A549 (cell line): ENCODE measurements at regions not wholly inside any gene's neighbourhood (a gene's known extent, or its start where the extent isn't known, plus 50 kb on each side); places are given as distances from the start of the nearest gene placed in this dataset.

Experiments
- ATAC-seq, 2 experiments: fragments of 200-7000 bp in 1 of 2; fragments of >200 bp in 1 of 2; cut with Nextera tagmentation in 1 of 2; cut with Tn5 transposase in 1 of 2; 3 replicates each; pipeline versions ENCODE4 v1.8.0 to v1.9.1; 2018 to 2020; ENCODE audit warnings: mild to moderate bottlenecking in 1 of 2, moderate library complexity in 1 of 2
- CTCF ChIA-PET: fragments of 300-600 bp; sonication (Branson Sonifier 250); formaldehyde crosslinking; extraction: SDS; loops from one replicate; lab custom pipeline; 2021; ENCODE audit warnings: antibody characterized with exemption, inconsistent platforms; lab: Yijun Ruan, JAX
- POLR2A ChIA-PET: fragments of 350-600 bp; formaldehyde crosslinking; extraction: SDS; loops from one replicate; lab custom pipeline; 2021; ENCODE audit warnings: antibody characterized with exemption, inconsistent platforms; lab: Yijun Ruan, JAX
- DNase-seq, 2 experiments: peaks; one replicate each; pipeline versions ENCODE4 v3.0.0 to v3.0.0-alpha.2; 2011 to 2016; ENCODE audit warnings: low read depth in 1 of 2, low spot score in 1 of 2
- FAIRE-seq: peaks from 2 replicates; lab custom pipeline; 2011; peaks lifted over from hg19 to GRCh38; lab: Jason Lieb, UNC
- H3K27ac ChIP-seq, 2 experiments: fragments of >200 bp; sonication (Bioruptor Twin); formaldehyde crosslinking; 3 replicates each; pipeline ENCODE4 v1.5.1; 2016 to 2017
- H3K4me1 ChIP-seq: fragments of >200 bp; sonication (Bioruptor Twin); formaldehyde crosslinking; 3 replicates; pipeline ENCODE4 v1.6.1; 2016
- H3K4me2 ChIP-seq: fragments of >200 bp; sonication (Bioruptor Twin); formaldehyde crosslinking; 3 replicates; pipeline ENCODE4 v1.6.1; 2016
- H3K4me3 ChIP-seq: fragments of >200 bp; sonication (Bioruptor Twin); formaldehyde crosslinking; 3 replicates; pipeline ENCODE4 v1.5.1; 2016
- H3K9me3 ChIP-seq: fragments of >200 bp; sonication (Bioruptor Twin); formaldehyde crosslinking; 3 replicates; pipeline ENCODE4 v1.6.1; 2016
- CBX8 ChIP-seq: fragments of 200-600 bp; sonication (generic); IDR thresholded peaks from 2 replicates; pipeline ENCODE4 v1.6.1; 2016
- CEBPB ChIP-seq, 2 experiments: fragments of >200 bp in 1 of 2; sonication (Bioruptor Twin) in 1 of 2; formaldehyde crosslinking in 1 of 2; IDR thresholded peaks; 2 replicates each; pipeline ENCODE4 v1.6.1; 2012 to 2016
- EHF ChIP-seq: fragments of 250-450 bp; sonication (Bioruptor Pico); IDR thresholded peaks from 2 replicates; pipeline ENCODE4 v1.5.0; 2020; ENCODE audit warnings: mild to moderate bottlenecking
- FOSL2 ChIP-seq, 2 experiments: fragments of 450-650 bp in 1 of 2; fragments of >200 bp in 1 of 2; sonication (Bioruptor Twin) in 1 of 2; formaldehyde crosslinking; IDR thresholded peaks; 2 replicates each; pipeline versions ENCODE4 v1.5.0 to v1.6.1; 2016 to 2020; ENCODE audit warnings: mild to moderate bottlenecking in 1 of 2, moderate library complexity in 1 of 2
- JUNB ChIP-seq: fragments of >200 bp; sonication (Bioruptor Twin); formaldehyde crosslinking; IDR thresholded peaks from 2 replicates; pipeline ENCODE4 v1.6.1; 2016
- KDM5A ChIP-seq: fragments of 200-600 bp; sonication (generic); IDR thresholded peaks from 2 replicates; pipeline ENCODE4 v1.6.1; 2016; ENCODE audit warnings: antibody characterized with exemption, mild to moderate bottlenecking
- NPAS2 ChIP-seq: fragments of 250-450 bp; sonication (Bioruptor Pico); IDR thresholded peaks from 2 replicates; pipeline ENCODE4 v1.8.0; 2022; ENCODE audit warnings: mild to moderate bottlenecking, moderate library complexity, borderline replicate concordance
- POLR2A ChIP-seq: IDR thresholded peaks from 2 replicates; pipeline ENCODE4 v1.6.1; 2012; ENCODE audit warnings: mild to moderate bottlenecking, low read length
- RAD21 ChIP-seq, 2 experiments: fragments of >200 bp in 1 of 2; sonication (Bioruptor Twin) in 1 of 2; formaldehyde crosslinking in 1 of 2; IDR thresholded peaks in 1 of 2; conservative IDR thresholded peaks in 1 of 2; 2 replicates in 1 of 2; 3 replicates in 1 of 2; pipeline ENCODE4 v1.6.1; 2012 to 2018; ENCODE audit warnings: inconsistent platforms in 1 of 2
- RCOR1 ChIP-seq: fragments of 150-350 bp; IDR thresholded peaks from 2 replicates; pipeline ENCODE4 v1.6.1; 2014; ENCODE audit warnings: antibody characterized with exemption, low read length, low read depth
- SREBF2 ChIP-seq: fragments of 450-650 bp; IDR thresholded peaks from 2 replicates; pipeline ENCODE4 v1.6.1; 2014; ENCODE audit warnings: mild to moderate bottlenecking, moderate library complexity
- ZC3H11A ChIP-seq: fragments of 450-650 bp; IDR thresholded peaks from 2 replicates; pipeline ENCODE4 v1.6.1; 2014; ENCODE audit warnings: antibody characterized with exemption, mild to moderate bottlenecking
- ZNF302 ChIP-seq: fragments of 250-450 bp; sonication (Bioruptor Pico); IDR thresholded peaks from 2 replicates; pipeline ENCODE4 v1.9.0; 2021; ENCODE audit warnings: inconsistent platforms, mild to moderate bottlenecking, moderate library complexity
- ZSCAN20 ChIP-seq: fragments of 250-450 bp; sonication (Bioruptor Pico); IDR thresholded peaks from 2 replicates; pipeline ENCODE4 v1.8.0; 2022; ENCODE audit warnings: mild to moderate bottlenecking, moderate library complexity
- WGBS: methylation state at CpG from one replicate; pipeline ENCODE4 v1.1.6; 2017; ENCODE audit errors: missing lambda C conversion rate; 5-methylcytosine and 5-hydroxymethylcytosine counted together
- TF ChIP-seq, protein P1 (sequence below): IDR thresholded peaks from 2 replicates; pipeline ENCODE4 v1.6.1; 2012
- TF ChIP-seq, protein P2 (sequence below): fragments of >200 bp; sonication (Bioruptor Twin); formaldehyde crosslinking; IDR thresholded peaks from 2 replicates; pipeline ENCODE4 v1.6.1; 2016
- TF ChIP-seq, protein P3 (sequence below): fragments of 250-450 bp; sonication (Bioruptor Pico); IDR thresholded peaks from 2 replicates; pipeline ENCODE4 v1.5.0; 2021; ENCODE audit warnings: mild to moderate bottlenecking, moderate library complexity, borderline replicate concordance
- TF ChIP-seq, protein P4 (sequence below): fragments of 450-650 bp; IDR thresholded peaks from 2 replicates; pipeline ENCODE4 v1.6.1; 2014; ENCODE audit warnings: antibody characterized with exemption

DNA sequence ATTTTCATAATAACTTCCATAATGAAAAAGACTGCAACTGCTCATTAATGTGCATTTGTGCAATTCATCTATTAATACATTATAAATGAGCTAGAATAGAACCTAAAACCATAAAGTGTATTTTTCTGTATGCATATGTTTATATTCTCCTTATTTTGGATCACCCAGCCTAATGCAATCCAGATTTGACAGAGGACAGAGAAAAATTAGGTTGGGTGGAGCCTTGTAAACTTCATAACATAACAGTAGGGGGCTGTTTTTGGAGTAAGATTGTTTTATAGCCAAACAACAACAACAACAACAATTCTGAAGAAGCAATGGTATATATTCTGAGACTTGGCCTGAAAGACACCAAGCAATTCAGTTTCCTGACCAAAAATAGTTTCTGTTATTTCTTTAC is 615.3 kb upstream of the SLIT2 start:
- no peaks in the 10 kb centered on the region for H3K9me3 ChIP-seq
- H3K4me1 ChIP-seq, result no peaks in the 10 kb centered on the region
- no peak for ATAC-seq
- TF ChIP-seq ZC3H11A (no peak), ZSCAN20 (CRISPR knock-in tag) (no peak), SREBF2 (no peak), KDM5A (no peak), ZNF302 (CRISPR knock-in tag) (no peak), POLR2A (no peak), CEBPB (IDR thresholded peaks at IDR 0.05) (no peak)
- TF ChIP-seq, protein P1, sequence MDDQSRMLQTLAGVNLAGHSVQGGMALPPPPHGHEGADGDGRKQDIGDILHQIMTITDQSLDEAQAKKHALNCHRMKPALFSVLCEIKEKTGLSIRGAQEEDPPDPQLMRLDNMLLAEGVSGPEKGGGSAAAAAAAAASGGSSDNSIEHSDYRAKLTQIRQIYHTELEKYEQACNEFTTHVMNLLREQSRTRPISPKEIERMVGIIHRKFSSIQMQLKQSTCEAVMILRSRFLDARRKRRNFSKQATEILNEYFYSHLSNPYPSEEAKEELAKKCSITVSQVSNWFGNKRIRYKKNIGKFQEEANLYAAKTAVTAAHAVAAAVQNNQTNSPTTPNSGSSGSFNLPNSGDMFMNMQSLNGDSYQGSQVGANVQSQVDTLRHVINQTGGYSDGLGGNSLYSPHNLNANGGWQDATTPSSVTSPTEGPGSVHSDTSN, result no peak
- TF ChIP-seq, protein P2, sequence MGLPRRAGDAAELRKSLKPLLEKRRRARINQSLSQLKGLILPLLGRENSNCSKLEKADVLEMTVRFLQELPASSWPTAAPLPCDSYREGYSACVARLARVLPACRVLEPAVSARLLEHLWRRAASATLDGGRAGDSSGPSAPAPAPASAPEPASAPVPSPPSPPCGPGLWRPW, result no peak
- CTCF ChIA-PET, result no interaction called here
- H3K4me2 ChIP-seq, result no peak overlapping the region
- no peak overlapping the region for H3K27ac ChIP-seq
- POLR2A ChIA-PET, result no interaction called here
- no peak for DNase-seq
- H3K4me3 ChIP-seq, result no peak overlapping the region
- FAIRE-seq, result no peak

DNA sequence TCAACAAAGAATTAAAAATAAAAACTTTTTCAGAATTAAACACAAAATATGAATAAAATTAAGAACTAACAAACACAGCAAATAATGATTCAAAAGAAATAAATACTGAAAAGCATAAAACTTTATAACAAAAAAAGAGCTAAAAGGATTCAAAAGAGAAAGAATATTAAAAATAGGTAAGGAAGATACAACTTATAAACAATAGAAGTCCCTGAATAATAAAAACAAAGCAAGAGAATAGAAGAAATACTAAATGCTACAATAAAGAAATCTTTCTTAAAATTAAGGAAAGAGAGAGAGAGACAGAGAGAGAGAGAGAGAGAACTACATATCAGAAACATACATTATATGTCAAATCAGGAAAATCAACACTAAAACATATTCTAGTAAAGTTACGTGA is 619.9 kb upstream of the SLIT2 start:
- ChIA-PET POLR2A (no interaction called here), CTCF (no interaction called here)
- no peak overlapping the region for H3K27ac ChIP-seq
- no peak for FAIRE-seq
- H3K4me3 ChIP-seq, result no peak overlapping the region
- H3K4me2 ChIP-seq, result no peak overlapping the region
- 0% methylated on average over 1 of the region's 1 CpG for WGBS
- no peak for DNase-seq
- TF ChIP-seq SREBF2 (no peak), NPAS2 (CRISPR knock-in tag) (no peak), JUNB (no peak), CBX8 (no peak)
- TF ChIP-seq, protein P3, sequence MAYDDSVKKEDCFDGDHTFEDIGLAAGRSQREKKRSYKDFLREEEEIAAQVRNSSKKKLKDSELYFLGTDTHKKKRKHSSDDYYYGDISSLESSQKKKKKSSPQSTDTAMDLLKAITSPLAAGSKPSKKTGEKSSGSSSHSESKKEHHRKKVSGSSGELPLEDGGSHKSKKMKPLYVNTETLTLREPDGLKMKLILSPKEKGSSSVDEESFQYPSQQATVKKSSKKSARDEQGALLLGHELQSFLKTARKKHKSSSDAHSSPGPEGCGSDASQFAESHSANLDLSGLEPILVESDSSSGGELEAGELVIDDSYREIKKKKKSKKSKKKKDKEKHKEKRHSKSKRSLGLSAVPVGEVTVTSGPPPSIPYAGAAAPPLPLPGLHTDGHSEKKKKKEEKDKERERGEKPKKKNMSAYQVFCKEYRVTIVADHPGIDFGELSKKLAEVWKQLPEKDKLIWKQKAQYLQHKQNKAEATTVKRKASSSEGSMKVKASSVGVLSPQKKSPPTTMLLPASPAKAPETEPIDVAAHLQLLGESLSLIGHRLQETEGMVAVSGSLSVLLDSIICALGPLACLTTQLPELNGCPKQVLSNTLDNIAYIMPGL (CRISPR knock-in tag), result no peak
- no peaks in the 10 kb centered on the region for H3K9me3 ChIP-seq
- H3K4me1 ChIP-seq, result no peaks in the 10 kb centered on the region
- no peak for ATAC-seq

DNA sequence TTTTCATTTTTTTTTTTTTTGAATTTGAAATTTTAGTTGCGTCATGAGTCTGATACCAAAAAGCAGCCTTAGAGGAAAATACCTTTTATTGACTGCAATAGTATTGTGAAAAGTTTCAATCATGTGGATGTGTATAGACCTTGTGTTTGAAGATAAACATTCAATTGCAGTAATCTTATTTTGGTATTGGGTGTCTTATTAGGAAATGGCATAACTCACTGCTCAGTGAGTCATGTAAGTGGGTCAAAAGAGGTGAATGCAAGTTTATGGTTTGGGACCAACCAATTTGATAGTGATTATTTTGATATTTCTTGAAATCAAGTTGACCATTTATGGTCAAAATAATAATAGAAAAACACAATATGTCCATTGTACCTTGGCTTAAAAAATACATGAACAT is 627.8 kb upstream of the SLIT2 start:
- no peaks in the 10 kb centered on the region for H3K9me3 ChIP-seq
- H3K4me2 ChIP-seq, result no peak overlapping the region
- POLR2A ChIA-PET, result no interaction called here
- H3K4me3 ChIP-seq, result no peak overlapping the region
- ATAC-seq, result no peak
- 77% methylated on average over 1 of the region's 1 CpG for WGBS
- no peaks in the 10 kb centered on the region for H3K4me1 ChIP-seq
- no peak overlapping the region for H3K27ac ChIP-seq
- no peak for FAIRE-seq
- TF ChIP-seq NPAS2 (CRISPR knock-in tag), result no peak
- TF ChIP-seq EHF (CRISPR knock-in tag), result no peak
- TF ChIP-seq RAD21 (conservative IDR thresholded peaks at IDR 0.05 in 1 of 2, IDR thresholded peaks at IDR 0.05 in 1 of 2), result no peak
- TF ChIP-seq RCOR1, result no peak
- no peak for TF ChIP-seq FOSL2 (IDR thresholded peaks at IDR 0.05)
- no peak for TF ChIP-seq FOSL2 (CRISPR knock-in tag; IDR thresholded peaks at IDR 0.05)
- TF ChIP-seq, protein P4, sequence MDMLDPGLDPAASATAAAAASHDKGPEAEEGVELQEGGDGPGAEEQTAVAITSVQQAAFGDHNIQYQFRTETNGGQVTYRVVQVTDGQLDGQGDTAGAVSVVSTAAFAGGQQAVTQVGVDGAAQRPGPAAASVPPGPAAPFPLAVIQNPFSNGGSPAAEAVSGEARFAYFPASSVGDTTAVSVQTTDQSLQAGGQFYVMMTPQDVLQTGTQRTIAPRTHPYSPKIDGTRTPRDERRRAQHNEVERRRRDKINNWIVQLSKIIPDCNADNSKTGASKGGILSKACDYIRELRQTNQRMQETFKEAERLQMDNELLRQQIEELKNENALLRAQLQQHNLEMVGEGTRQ, result no peak
- DNase-seq, result no peak
- CTCF ChIA-PET, result no interaction called here
